CD4-positive, alpha-beta T cell treated with Interferon gamma for 1 hour (primary cell): ENCODE measurements at regions not wholly inside any gene's neighbourhood (a gene's known extent, or its start where the extent isn't known, plus 50 kb on each side); places are given as distances from the start of the nearest gene placed in this dataset.
"Not testable (repeated sequence)": the region's sequence is repeated elsewhere in the genome, so short reads cannot be mapped to it uniquely, and the experiment has no call there.

ENCODE experiments used
- DNase-seq: peaks from one replicate; pipeline ENCODE4 v3.0.0-alpha.2; 2020

DNA sequence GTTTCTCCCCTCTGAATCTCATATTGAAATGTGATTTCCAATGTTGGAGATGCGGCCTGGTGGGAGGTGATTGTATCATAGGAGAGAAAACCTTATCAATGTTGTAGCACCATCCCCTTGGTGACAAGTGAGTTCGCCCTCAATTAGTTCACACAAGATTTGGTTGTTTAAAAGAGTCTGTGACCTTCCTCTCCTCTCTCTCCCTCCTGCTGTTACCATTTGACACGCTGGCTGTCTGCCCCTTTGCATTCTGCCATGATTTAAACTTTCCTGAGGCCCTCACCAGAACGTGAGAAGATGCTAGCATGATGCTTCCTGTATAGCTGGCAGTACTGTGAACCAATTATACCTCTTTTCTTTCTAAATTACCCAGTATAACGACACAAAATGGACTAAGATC is 730.9 kb upstream of the PRMT6 start:
- DNase-seq = no peak

DNA sequence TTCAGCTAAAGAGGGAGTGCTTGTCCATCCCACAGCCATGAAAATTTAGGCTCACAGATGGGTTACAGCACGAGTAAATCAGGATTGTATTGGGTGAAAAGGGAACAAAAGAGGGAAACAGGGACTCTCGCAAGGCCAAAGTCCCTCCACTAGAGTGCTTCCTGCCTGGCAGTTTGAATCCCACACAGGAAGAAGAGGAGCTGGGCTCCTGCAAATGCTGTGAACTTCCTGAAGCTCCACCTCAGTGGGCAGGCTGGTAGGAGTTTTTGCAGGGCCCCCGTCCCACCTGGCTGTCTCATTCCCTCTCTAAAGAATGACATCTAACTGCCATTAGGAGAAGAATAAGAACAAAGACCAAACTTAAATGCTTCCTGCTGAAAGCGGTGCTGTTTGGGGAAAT is 712.0 kb upstream of the PRMT6 start:
- DNase-seq = no peak

DNA sequence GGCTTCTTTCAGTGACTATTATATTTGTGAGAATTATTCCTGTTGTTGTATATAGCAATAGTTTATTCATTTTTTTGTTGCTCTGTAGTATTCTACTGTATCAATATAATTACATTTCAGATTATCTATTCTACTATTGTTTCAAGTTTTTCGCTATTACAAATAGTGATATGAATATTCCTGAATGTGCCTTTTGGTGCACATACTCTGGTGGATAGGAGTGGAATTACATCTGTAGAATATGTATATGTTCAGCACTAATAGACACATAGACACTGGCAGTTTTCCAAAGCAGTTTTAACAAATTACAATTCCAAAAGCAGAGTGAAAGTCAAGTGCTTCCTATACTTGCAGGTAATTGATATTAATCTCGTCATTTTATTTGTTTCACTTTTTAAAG is 696.2 kb upstream of the PRMT6 start:
- no peak for DNase-seq

DNA sequence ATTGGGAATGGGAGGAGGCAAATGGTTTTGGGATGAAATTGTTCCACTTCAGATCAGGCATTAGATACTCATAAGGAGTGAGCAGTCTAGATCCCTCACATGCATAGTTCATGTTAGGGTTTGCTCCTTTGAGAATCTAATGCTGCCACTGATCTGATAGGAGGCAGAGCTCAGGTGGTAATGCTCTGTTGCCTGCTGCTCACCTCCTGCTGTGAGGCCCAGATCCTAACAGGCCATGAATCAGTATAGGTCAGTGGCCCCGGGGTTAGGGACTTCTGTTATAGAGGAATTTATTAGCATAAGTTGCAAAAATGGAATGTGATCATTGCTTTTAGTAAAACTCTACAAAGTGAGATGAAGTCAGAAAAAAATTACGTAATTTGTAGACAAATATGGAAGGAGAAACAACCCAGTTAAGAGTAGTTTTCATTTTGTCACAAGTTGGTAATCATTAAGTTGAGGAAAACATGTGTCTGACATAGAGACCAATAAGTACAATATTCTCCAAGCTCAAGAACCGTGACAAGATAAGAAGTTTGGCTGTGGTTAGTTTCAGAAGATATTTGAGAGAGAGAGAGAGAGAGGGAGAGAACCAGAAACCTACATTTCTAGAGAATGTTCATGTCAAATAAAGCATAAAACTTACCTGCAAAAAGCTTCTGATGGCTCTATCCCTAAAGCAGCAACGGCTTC is 689.7 kb upstream of the PRMT6 start:
- DNase-seq = no peak

DNA sequence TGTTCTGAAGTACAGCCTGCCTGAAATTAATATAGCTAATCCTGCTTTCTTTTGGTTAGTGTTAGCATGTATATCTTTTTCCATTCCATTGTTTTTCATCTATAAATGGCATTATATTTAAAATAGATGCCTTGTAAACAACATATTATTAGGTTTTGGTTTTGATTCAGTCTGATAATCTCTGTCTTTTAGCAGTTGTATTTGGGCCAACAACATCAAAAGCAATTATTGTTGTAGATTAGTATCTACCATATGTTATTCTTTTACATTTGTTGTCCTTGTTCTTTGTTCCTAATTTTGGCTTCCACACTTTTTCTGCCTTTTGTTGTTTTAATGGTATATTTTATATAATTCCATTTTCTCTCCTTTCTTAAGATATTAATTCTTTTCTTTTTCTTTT is 678.2 kb upstream of the PRMT6 start:
- DNase-seq = no peak

DNA sequence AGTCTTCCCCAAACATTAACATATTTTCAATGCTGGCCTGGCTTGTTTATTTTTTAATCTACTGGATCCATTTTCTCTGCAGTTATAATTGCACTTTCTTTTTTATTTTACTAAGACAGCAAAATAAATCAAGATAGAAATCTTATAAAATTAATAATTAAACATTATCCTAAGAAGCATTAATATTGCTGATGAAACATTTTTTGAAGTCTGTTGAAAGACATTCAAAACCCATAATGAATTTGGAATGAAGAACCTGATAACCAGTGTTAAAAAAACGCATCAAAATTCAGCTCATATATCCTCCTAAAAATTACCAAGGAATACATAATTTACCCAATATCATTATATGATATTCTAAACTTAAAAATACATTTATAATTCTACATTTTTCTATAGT is 675.7 kb upstream of the PRMT6 start:
- no peak for DNase-seq

DNA sequence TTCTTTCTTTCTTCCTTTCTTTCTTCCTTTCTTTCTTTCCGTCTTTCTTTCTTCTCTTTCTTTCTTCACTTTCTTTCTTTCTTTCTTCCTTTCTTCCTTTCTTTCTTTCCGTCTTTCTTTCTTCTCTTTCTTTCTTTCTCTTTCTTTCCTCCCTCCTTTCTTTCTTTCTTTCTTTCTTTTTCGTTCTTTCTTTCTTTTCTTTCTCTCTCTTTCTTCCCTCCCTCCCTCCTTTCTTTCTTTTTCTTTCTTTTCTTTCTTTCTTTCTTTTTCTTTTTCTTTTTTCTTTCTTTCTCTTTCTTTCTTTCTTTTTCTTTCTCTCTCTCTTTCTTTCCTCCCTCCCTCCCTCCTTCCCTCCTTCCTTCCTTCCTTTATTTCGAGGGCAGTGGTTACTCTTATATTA is 667.3 kb upstream of the PRMT6 start:
- DNase-seq = not testable (repeated sequence)

DNA sequence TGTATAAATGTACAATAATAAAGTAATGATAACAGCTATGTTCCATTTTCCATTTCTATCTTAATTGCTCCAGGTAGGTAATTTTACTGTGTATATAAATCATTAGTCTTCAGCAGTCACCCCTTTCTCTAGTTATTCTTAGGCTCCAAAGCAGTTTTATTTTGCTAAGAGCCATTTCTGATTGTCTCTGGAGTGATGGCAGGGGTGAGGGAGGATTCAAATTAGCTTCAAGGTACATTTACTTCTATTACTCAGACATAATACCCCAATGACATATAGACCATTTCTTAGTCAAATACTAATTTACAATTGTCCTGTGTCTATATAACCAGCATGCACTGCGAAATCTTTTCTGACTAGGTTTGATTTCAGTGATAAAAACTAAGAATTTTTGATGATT is 663.4 kb upstream of the PRMT6 start:
- DNase-seq = no peak

DNA sequence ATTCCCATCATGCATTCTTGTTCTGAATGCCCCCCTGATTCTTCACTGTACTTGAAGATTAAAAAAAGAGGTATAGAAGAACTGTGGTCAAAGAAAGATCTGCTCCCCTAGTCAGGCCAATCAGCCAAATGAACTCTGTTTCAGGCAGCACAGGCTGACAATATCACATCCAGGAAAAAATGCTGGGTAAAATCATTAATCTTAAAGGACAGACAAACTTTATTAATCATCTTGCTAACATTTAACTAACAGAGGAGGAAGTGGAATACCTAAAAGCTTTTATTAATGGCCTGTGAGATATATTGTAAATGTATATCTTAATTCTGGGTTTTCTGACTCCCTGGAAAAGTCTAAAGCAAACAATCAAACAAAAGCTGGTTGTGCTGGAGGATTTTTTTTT is 660.5 kb upstream of the PRMT6 start:
- DNase-seq = no peak

DNA sequence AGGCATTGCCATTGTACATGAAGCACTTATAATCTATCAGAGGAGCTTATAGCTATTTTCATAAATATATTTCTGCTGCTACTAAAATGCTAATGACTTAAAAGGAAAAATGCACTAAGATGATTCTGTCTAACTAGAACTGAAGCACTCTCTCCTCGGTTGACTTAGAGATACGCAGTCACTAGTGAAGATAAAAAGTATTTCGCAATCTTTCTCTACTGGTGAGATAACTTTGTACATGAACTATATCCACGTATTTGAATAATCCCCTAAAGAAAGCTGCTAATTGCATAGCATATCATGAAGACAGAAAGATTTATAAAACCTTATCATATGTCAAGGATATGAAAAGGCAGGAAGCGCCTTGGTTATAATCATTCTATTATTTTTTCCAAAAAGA is 658.1 kb upstream of the PRMT6 start:
- no peak for DNase-seq

DNA sequence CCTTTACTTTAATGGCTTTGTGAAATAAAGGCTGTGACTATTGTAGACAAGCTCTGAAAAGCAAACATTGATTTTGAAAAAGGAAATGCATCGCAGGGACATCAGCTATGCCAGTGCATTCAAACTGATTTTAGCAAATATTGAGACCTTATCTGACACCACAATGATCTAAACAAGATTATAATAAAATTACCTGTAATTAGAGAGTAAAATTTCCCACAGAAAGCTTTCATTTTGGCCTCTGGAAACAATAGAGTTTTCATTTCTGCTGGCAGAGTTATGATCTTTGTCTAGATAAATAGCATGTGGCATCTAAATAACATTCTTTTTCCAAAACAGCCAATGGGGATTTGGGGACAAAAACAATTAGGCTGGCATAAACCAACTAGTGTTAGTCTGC is 650.4 kb upstream of the PRMT6 start:
- no peak for DNase-seq

DNA sequence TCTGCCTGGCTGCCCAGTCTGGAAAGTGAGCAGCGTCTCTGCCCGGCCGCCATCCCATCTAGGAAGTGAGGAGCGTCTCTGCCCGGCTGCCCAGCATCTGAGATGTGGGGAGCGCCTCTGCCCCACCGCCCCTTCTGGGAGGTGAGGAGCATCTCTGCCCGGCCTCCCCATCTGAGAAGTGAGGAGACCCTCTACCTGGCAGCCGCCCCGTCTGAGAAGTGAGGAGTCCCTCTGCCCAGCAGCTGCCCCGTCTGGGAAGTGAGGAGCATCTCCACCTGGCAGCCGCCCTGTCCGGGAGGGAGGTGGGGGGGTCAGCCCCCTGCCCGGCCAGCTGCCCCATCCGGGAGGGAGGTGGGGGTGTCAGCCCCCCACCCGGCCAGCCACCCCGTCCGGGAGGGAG is 644.2 kb upstream of the PRMT6 start:
- not testable (repeated sequence) for DNase-seq

DNA sequence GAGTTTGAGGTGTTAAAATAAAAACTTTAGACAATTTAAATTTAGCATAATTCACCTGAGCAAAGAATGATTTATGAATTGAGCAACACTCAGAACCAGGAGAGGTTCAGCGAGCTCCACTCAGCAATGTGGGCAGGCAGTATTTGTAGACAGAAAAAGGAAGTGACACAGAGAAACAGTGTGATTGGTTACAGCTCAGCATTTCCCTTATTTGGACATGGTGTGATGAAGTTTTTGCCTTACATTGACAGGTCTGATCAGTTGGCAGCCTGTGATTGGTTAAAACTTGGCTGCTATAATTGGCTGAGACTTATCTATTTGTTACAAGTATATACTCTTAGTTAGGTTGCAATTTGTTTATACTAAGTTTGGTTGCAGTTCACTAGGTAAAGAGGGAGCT is 621.2 kb upstream of the PRMT6 start:
- no peak for DNase-seq

DNA sequence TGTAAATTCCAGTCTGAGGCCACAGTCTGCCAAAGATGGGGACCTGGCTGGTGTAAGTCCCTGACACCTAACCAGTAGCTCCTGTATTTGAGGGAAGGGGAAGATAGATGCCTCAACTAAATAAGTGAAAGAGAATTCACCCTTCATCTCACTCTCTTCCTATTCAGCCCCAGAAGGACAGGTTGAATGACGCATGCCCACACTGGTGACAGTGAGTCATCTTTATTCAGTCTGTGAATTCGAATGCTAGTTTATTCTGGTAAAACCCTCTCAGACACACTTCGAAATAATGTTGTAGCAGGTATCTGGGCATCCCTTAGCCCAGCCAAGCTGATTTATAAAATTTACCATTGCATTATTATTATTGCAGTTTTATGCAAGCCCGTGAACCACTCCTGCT is 617.0 kb upstream of the PRMT6 start:
- DNase-seq = no peak

DNA sequence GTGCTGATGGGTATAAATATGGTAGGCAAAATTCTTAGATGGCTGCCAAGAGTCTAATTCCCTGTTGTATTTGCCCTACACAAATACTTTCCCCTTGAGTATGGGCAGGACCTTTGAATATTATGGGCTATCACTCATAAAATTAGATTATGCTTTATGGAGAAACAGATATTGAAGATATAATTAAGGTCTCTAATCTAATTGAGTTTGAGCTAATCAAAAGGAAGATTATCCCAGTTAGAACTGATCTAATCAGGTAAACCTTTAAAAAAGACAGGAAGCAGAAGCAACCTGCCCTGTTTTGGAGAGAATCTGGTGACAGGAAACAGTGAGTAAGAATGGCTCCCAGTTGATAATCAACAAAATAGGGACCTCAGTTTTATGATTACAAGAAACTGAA is 609.0 kb upstream of the PRMT6 start:
- no peak for DNase-seq

DNA sequence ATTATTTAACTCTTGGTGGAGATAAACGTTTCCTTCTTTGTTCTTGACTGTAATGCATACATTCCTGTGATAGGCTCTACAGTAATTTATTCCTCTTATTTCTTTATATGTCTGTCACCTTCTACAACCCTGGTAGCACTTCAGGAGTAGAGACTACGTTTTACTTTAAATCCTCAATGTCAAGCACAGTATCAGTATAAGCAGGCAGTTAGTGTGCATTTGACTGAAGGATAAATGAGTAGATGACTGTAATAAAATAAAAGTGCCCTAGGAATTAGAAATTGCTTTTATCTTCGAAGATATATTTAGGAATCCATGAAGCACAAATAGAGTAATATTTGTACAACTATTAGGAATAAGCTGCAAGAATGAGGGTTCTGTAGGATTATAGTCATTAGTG is 599.6 kb upstream of the PRMT6 start:
- no peak for DNase-seq

DNA sequence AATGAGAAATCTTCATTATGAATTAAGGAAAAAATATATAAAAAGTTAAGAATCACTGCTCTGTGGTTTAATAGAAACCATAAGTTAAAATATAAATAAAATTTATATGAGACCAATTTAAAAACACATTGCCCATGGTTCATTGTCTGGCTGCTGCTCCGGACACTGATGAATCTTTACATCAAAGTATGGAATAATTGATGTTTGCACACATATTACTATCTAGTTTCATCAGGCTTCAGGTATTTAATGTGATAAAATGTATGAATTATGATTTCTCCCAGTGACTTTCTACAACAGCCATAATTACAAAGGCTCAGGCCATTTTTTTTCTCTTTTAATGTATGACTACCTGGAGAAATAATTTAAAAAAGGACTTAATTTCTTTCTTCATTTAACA is 599.1 kb upstream of the PRMT6 start:
- no peak for DNase-seq

DNA sequence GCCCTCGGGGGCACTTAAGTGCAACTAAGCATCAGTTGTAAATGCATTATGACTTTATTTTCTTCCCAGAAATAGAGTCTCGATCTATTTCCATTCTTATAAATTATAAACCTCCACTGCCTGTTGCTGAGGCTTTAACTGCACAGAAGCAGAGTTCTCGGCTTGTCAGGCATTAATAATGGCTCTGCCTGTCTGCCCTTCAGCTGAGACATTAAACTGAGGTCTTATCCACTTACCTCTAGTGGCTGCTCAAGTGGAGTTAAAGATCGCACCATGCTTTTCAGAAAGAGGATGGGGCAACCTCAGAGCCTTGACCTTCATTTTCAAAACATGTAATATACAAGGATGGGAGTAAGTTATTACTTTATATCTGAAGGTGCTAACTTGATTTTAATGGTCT is 597.6 kb upstream of the PRMT6 start:
- DNase-seq = no peak

DNA sequence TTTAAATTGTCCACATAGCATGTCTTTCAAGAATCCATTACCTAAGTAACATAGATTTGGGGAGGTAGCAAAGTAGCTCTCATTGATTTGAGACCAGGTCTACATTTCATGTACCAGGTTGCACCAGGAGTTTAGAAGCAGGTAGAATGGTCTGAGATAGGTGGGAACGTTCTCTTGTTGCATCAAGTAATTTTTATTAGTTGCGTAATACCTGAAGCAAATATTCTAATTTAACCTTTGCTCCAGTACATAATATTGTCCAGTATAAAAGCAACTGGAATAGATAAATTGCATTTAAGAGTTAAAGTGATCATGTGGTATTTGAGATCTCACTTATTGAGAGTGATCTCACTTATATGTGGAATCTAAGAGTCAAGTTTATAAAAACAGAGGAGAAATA is 597.1 kb upstream of the PRMT6 start:
- DNase-seq = no peak

DNA sequence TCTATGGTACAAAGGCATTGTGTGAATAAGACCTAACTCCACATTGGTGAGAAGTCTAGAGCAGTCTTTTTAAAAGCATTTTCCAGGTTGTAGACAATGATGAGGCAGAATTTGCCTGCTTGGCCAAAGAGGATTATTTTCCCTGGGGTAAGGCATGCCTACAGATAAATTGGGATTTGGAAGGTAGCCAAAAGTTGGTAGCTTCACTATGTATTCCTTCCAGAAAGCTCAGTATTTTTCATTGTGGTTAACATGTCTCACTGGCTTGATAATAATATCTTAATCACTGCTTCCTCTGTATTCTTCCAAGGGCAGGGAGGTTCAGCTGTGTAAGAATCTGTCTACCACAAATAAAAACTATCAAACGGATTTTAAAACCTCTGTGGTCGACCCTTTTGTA is 590.8 kb upstream of the PRMT6 start:
- no peak for DNase-seq

DNA sequence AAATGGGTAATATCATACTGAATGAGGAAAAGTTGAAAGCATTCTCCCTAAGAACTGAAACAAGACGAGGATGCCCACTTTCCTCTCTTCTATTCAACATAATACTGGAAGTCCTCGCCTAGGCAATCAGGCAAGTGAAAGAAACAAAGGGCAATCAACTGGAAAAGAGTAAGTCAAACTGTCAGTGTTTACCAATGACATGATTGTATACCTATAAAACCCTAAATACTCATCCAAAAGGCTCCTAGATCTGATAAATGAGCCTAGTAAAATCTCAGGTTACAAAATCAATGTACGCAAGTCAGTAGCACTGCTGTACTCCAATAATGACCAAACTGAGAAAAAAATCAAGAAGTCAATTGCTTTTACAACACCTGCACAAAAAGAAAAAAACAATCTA is 575.8 kb upstream of the PRMT6 start:
- no peak for DNase-seq

DNA sequence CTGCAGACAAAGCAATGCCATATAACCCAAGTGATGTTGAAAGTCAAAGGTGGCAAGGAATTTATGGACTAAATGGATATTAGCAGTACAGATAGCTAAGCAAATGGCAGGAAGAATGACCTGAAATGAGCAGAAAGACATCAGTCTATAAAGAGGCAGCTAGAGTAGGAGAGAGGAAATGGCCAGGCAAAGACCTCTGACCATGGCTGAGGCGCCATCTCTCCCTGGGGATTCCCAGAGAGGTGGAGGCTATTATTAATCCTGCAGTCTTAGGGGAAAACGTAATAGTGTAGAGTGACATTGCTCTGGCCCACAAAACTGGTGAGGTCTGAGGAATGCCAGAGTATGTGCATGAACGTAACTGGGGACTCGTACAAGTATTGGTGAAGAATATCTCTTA is 563.6 kb upstream of the PRMT6 start:
- DNase-seq = no peak

DNA sequence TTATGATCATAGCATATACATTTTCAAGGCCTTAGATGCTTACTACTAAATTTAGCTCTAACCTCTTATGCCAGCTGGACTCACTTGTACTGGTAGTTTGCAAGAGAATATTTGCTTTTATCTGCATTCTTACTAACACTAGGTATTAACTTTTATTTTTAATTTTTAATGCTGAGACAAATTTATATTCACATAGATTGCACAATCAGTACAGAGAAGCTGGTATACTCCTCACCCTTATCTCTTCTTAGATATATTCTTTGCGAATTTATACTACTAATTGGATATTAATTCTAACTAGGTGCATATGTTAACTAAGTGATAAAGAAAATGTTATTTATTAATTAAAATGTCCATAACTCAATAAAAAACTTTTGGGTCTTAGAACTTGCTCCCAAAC is 561.8 kb upstream of the PRMT6 start:
- DNase-seq = no peak

DNA sequence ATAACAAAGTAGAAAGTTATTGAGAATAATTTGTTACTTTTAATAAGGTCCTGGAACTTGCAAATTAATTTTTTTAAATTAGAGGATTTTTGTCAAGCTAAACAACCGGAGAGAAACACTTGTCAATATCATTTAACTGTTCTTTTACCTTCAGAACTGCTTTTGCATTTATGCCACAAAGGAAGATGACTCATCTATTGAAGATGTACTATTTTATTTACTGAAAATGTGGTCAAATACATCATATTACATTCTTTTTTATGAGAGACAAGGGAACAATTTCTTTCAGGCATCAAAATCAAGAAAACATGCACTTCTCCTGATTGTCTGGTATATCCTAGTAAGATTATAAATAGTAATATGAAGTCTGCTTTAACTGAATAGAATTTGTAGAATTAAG is 558.2 kb upstream of the PRMT6 start:
- DNase-seq = no peak

DNA sequence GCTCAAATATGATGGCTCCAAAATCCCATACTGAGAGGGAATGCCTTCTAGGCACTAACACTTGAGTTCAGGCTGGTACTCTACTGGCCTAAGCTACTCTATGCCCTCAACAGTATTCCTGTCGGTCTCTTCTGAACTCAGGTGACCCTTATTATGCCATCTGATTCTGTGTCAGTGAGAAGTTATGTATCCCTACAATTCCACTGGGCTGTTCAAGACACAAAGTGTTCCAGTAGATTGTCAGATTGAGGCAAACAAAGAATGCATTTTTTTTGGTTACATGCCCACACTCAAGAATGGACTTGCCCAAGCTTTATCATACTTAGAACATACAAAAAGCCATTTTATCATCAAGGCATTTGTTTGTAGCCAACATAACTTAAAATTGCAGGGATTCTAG is 553.8 kb upstream of the PRMT6 start:
- no peak for DNase-seq

DNA sequence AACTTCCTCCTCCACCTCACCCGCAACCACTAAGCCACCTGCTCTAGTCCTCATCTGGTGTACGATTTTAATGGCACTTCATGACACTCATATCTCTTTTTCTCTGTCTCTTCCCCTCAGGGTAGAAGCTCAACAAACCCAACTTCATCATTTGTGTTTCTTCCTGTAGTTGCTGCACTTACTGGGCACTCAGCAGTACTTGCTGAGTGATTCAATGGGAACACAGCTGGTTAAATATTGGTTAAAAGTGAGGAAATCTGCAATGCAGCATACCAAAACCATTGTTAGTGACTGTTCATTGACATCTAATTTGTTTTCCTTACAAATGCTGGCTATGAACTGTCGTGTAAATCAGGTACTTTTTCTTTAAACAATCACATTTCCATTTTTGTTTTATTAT is 541.1 kb upstream of the PRMT6 start:
- no peak for DNase-seq
